ENCODE measurements at regions not wholly inside any gene's neighbourhood (a gene's known extent, or its start where the extent isn't known, plus 50 kb on each side); places are given as distances from the start of the nearest gene placed in this dataset.

GRCh38 chr4:186882293-186882692, 158.6 kb upstream of the FAT1 start:
- no peak overlapping the region for H3K4me3 ChIP-seq (replicated peaks; ENCODE audit: low read depth, low read length)
- no peak for DNase-seq (ENCODE audit: extremely low read depth, insufficient read length)
- H3K27me3 ChIP-seq (replicated peaks; ENCODE audit: control insufficient read depth, insufficient read depth, low read length): no peaks in the 10 kb centered on the region
- no peaks in the 10 kb centered on the region for H3K36me3 ChIP-seq (ENCODE audit: control insufficient read depth, insufficient read depth, low read length)
- no peak for TF ChIP-seq CTCF (IDR thresholded peaks at IDR 0.05; ENCODE audit: insufficient read depth, low read length, poor library complexity, severe bottlenecking)

GRCh38 chr4:186885289-186885688, 161.6 kb upstream of the FAT1 start:
- no peak for TF ChIP-seq CTCF (IDR thresholded peaks at IDR 0.05; ENCODE audit: insufficient read depth, low read length, poor library complexity, severe bottlenecking)
- no peak overlapping the region for H3K4me3 ChIP-seq (replicated peaks; ENCODE audit: low read depth, low read length)
- no peaks in the 10 kb centered on the region for H3K36me3 ChIP-seq (ENCODE audit: control insufficient read depth, insufficient read depth, low read length)
- H3K27me3 ChIP-seq (replicated peaks; ENCODE audit: control insufficient read depth, insufficient read depth, low read length): no peaks in the 10 kb centered on the region
- DNase-seq (ENCODE audit: extremely low read depth, insufficient read length): no peak

GRCh38 chr4:186886759-186887158, 163.1 kb upstream of the FAT1 start:
- Histone ChIP-seq H3K36me3 (ENCODE audit: control insufficient read depth, insufficient read depth, low read length) (no peaks in the 10 kb centered on the region), H3K4me3 (replicated peaks; ENCODE audit: low read depth, low read length) (no peak overlapping the region), H3K27me3 (replicated peaks; ENCODE audit: control insufficient read depth, insufficient read depth, low read length) (no peaks in the 10 kb centered on the region)
- no peak for TF ChIP-seq CTCF (IDR thresholded peaks at IDR 0.05; ENCODE audit: insufficient read depth, low read length, poor library complexity, severe bottlenecking)
- DNase-seq (ENCODE audit: extremely low read depth, insufficient read length): no peak

- no peak overlapping the region for H3K4me3 ChIP-seq (replicated peaks; ENCODE audit: low read depth, low read length)
- H3K36me3 ChIP-seq (ENCODE audit: control insufficient read depth, insufficient read depth, low read length): no peaks in the 10 kb centered on the region
- no peak for DNase-seq (ENCODE audit: extremely low read depth, insufficient read length)
- H3K27me3 ChIP-seq (replicated peaks; ENCODE audit: control insufficient read depth, insufficient read depth, low read length): no peaks in the 10 kb centered on the region
- TF ChIP-seq CTCF (IDR thresholded peaks at IDR 0.05; ENCODE audit: insufficient read depth, low read length, poor library complexity, severe bottlenecking): no peak
Measured at GRCh38 chr4:186887291-186887700, 163.6 kb upstream of the FAT1 start.

- H3K36me3 ChIP-seq (ENCODE audit: control insufficient read depth, insufficient read depth, low read length): no peaks in the 10 kb centered on the region
- H3K4me3 ChIP-seq (replicated peaks; ENCODE audit: low read depth, low read length): no peak overlapping the region
- no peak for DNase-seq (ENCODE audit: extremely low read depth, insufficient read length)
- no peaks in the 10 kb centered on the region for H3K27me3 ChIP-seq (replicated peaks; ENCODE audit: control insufficient read depth, insufficient read depth, low read length)
- no peak for TF ChIP-seq CTCF (IDR thresholded peaks at IDR 0.05; ENCODE audit: insufficient read depth, low read length, poor library complexity, severe bottlenecking)
Measured at GRCh38 chr4:186887752-186888151, 164.1 kb upstream of the FAT1 start.

Data from GM06990 (cell line).